ENCODE measurements at regions not wholly inside any gene's neighbourhood (a gene's known extent, or its start where the extent isn't known, plus 50 kb on each side); places are given as distances from the start of the nearest gene placed in this dataset.

DNA sequence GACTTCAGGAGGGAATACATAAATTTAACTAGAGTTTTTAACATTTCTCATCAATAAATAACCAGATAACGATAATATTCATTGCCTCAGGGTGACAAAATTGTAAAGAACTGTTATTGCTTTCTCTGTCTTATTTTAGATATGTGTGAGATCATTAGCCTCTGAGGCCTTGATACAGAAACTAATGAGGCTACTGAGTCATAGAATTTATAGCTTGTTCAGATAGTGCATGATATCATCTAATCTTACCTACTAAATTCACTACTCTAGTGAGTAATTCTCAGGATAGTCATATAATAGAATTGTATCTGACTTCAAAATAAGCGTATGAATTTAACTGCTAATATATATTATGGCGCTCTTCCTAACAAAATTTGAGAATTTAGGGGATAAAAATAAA lies 360.8 kb upstream of the KLHL1 start:
- no peak for DNase-seq

DNA sequence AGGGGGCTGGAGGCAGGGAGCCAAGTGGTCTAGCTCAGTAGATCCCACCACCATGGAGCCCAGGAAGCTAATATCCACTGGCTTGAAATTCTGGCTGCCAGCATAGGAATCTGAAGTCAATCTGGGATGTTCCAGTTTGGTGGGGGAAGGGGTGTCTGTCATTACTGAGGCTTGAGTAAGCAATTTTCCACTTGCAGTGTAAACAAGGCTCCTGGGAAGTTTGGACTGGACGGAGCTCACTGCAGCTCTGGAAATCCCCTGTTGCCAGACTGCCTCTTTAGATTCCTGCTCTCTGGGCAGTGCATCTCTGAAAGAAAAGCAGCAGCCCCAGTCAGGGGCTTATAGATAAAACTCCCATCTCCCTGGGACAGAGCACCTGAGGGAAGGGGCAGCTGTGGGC lies 349.2 kb upstream of the KLHL1 start:
- no peak for DNase-seq

DNA sequence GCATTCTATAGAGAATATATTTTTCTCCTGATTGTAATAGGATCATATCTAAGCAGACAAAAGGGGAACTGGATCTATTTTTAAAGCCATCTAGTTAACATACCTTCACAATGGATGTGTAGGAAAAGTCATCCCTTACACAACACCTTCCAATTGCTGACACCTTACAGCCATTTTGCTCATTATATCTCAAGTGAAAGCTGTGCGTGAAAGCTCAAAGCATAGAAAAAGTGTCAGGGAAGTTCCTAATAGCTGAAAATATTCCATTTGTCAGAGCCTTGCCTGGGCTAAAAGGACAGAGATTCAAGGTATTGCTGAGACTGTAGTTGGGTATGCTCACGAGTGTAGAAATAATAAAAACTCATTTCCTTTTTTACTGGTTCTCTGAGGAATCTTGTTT lies 340.6 kb upstream of the KLHL1 start:
- DNase-seq = no peak

GRCh38 chr13:70432276-70432805 lies 324.1 kb upstream of the KLHL1 start:
- no peak for DNase-seq

- DNase-seq = no peak
These were observed 322.0 kb upstream of the KLHL1 start for GRCh38 chr13:70430256-70430655.

GRCh38 chr13:70424928-70425327 lies 316.7 kb upstream of the KLHL1 start:
- DNase-seq = no peak

DNA sequence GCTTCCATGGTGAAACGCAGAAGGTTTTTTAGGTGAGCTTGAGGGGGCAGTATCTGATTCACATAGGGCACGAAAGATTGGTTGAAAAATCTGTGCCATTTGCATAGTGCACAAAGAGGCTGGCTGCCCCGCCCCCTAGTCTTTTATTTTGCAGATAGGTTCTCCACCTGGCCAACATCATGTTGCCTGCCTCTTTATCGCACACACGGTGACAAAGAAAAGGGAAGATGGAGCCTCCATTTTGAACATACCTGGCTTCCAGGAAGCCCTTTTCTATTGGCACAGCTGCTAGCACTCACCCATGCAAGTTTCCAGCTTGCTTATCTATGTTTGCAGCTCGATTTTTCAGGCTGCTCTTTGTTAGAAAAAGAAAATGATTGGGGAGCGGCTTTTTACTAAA lies 316.2 kb upstream of the KLHL1 start:
- no peak for DNase-seq

- DNase-seq = no peak
These were observed 306.9 kb upstream of the KLHL1 start for GRCh38 chr13:70415136-70415535.

- no peak for DNase-seq
These were observed 300.6 kb upstream of the KLHL1 start for GRCh38 chr13:70408865-70409264.

DNA sequence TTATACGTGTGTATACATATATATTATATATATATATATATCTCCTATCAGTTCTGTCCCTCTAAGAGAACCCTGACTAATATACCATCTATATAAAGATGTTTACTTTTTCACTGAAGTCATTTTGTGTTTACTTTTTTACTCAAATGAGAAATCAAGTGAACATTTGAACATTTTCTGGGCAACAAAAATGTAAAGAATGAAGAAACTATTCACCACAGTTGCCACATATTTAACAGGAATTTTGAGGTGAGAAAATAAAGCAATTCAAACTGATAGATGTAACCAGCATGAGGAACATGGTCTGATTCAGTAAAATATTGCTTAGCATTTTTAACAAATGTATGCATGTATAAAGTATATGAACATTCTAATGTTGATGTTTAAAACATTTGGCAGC lies 299.2 kb upstream of the KLHL1 start:
- DNase-seq = no peak

DNA sequence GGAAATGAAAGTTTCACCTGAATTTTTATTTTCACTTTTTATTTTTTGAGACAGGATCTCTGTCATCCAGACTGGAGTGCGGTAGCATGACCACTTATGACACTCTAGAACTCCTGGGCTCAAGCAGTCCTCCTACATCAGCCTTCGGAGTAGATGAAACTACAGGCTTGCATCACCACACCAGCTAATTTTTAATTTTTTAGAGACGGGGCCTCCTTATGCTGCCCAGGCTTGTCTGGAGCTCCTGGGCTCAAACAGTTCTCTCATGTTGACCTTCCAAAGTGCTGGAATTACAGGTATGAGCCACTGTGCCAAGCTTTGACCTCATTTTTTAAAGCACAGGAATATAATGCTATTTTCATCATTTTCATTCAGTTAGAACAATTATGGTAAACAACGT lies 297.0 kb upstream of the KLHL1 start:
- no peak for DNase-seq

- no peak for DNase-seq
These were observed 285.8 kb upstream of the KLHL1 start for GRCh38 chr13:70394031-70394548.

DNA sequence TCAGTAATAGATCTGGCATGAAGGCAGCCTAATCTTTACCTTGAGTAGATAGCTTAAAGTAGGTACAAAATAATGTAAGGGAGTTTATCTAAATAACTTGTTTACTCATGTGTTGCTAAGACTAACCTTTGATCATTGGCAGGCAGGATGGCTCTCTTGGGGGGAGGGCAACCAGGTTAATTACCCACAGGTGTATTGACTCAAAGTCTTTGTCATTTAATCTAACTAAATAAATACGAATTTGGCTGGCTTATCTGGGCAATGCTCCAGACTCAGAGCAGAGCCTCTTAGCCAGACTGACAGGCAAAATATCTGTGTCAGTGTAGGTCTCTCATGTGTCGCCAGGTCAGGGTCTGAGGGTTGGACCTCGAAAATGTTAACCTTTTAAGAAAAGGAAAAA lies 283.4 kb upstream of the KLHL1 start:
- DNase-seq = no peak

- no peak for DNase-seq
These were observed 282.7 kb upstream of the KLHL1 start for GRCh38 chr13:70390968-70391367.

GRCh38 chr13:70390064-70390463 lies 281.8 kb upstream of the KLHL1 start:
- no peak for DNase-seq

- no peak for DNase-seq
These were observed 280.7 kb upstream of the KLHL1 start for GRCh38 chr13:70388935-70389334.

GRCh38 chr13:70386919-70387318 lies 278.7 kb upstream of the KLHL1 start:
- DNase-seq = no peak

DNA sequence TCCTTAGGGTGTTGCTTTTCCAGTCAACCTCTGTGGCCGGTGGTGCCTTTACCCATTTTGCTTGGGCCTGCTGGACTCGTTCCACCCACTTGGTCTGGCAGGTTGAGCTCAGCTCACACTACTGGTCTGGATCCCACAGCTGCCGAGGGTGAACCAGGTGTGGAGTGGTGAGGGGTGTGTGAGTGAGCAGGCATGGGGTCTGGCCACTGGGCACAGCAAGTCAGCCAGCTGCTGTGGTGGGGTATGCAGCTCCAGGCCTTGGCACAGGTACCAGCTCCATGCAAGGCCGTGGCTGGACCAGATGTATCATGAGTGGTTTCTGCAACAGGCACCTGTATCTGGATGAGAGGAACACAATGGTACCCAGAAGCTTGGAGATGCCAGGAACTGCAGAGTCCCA lies 277.6 kb upstream of the KLHL1 start:
- no peak for DNase-seq

- no peak for DNase-seq
These were observed 275.9 kb upstream of the KLHL1 start for GRCh38 chr13:70384156-70384555.

DNA sequence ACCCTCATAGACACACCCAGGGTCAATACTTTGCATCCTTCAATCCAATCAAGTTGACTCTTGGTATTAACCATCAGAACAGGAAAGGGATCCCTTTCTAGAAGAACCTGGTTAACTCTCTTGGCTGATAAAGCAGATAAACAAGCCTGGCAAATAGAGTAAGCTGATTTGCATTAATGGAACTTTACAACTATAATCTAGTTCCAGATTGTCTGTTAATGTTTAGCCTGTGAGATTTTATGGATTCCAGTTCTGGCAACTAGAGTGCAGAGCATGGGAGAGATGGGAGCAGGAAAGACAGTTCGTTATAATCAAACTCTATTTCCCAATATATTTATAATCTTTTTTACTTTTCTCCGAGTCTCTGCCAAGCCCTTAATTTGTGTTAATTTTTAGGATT lies 272.6 kb upstream of the KLHL1 start:
- no peak for DNase-seq

GRCh38 chr13:70375718-70376117 lies 267.5 kb upstream of the KLHL1 start:
- DNase-seq = no peak

- no peak for DNase-seq
These were observed 262.7 kb upstream of the KLHL1 start for GRCh38 chr13:70370924-70371323.

DNA sequence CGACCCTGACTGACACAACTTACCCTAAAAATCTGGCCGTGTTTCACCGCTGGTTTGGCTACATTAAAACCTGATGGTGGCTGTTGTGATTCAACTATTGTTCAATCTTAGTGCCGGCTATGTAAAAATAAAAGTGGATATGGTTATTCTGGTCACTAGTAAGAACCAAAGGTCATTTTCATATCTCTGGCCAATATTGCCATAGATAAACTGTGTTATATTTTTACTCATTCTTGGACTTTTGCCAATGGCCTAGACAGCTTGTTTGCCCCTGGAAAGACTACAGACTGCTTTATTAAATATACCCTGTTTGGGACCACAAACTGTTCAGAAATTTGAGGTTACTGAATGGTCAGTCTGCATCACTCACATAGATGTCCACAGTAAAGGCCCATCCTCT lies 258.5 kb upstream of the KLHL1 start:
- DNase-seq = no peak

- no peak for DNase-seq
These were observed 255.7 kb upstream of the KLHL1 start for GRCh38 chr13:70363991-70364390.

GRCh38 chr13:70362820-70363570 lies 254.7 kb upstream of the KLHL1 start:
- no peak for DNase-seq
